GM21737 (cell line): ENCODE measurements at regions not wholly inside any gene's neighbourhood (a gene's known extent, or its start where the extent isn't known, plus 50 kb on each side); places are given as distances from the start of the nearest gene placed in this dataset.
"Not testable (repeated sequence)": the region's sequence is repeated elsewhere in the genome, so short reads cannot be mapped to it uniquely, and the experiment has no call there.

ENCODE experiments used
- ATAC-seq: cut with Tn5 transposase; IDR thresholded peaks from one replicate; pipeline ENCODE4 v1.9.1; 2021; ENCODE audit warnings: mild to moderate bottlenecking, moderate library complexity; ENCODE audit not compliant: unreplicated experiment

DNA sequence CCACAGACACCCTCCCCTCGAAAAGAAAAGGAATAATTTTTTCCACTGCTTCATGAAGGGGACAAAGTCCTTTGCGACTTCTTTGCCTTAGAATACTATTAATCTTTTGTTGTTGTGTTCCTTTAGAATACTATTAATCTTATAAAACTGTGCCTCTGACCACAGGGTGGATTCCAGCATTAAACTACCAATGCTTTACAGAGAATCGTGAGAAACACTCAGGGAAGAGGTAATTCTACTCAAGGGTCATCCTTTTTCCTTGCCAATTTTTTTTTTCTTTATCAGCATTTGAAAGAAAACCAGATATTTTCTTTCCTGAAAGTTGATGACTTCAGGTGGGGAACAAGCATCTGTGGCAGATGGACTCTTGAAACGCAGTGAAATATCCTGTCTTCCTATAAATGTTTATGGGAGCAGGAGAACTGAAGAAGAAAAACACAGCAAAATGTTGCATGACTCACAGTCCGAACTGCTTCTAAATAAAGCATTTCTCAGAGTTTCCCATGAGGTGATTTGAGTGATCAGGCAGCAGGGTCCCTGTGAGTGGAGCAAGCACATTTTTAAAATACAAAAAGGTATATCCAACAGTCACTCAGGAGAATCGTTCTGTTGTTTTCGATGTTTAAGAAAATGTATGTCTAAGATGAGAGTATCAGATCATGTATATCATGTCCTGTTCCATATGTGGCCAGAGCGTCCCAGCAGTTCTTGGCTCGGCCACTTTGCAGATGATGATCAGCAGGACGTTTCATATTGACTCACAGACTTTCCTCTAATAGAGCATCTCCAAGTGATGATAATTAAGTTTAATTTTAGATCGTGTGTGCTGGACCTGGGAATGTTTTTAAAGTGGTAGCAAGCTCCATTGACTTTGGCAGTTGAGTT lies 154.2 kb upstream of the RUNX1 start:
- ATAC-seq: no peak

- no peak for ATAC-seq
Measured at GRCh38 chr21:35202431-35202830, 153.3 kb upstream of the RUNX1 start.

- no peak for ATAC-seq
Measured at GRCh38 chr21:35201799-35202198, 152.7 kb upstream of the RUNX1 start.

- ATAC-seq: no peak
Measured at GRCh38 chr21:35201288-35201687, 152.2 kb upstream of the RUNX1 start.

DNA sequence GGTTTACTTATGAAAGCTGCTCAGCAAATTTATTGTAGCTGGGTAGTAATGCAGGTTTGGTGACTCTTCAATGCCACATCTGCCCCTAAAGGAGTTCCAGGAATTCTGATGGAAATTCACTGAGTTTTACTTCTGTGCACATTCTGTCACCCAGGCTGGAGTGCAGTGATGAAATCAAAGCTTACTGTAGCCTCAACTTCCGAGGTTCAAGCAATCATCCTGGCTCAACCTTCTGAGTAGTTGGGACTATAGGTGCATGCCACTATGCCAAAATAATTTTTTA lies 150.6 kb upstream of the RUNX1 start:
- ATAC-seq: no peak

- no peak for ATAC-seq
Measured at GRCh38 chr21:35198982-35199732, 150.1 kb upstream of the RUNX1 start.

DNA sequence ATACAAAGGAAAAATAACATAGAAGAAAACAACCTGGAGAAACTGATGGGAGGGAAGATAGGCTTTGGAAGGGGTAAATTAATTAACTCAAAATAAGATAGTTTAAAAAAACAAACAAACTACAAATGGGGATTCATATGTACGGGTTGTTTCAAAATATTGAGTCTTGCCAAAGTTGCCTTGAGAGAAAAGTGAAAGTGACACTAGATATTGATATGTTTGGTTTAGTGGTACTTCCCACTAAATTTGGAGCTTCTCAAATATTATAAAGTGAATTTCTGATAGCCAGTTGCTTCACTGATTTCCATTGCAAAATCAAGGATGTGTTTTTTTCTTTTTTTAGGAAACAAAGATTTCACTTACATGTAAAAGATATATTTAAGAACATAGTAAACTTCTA lies 149.5 kb upstream of the RUNX1 start:
- ATAC-seq: no peak

DNA sequence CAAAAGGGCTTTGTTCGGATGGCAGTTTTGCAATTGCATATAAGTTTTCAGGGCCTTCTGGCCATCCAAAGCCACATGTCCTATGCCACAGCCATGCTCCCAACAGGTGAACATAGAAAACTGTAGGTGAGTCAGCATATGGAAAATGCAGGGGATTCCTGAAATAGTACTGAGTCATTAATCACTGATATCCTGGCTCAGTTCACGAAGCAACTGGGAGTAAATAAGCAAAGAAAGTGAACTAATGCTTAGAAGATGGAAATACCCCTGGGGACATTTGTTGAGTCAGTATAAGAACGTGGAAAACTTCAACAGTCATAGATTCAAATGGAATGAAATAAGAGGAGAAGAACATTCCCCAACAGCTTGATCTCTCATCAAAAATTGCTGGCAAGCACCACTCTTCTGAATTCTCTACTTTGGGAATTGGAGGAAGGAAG lies 148.9 kb upstream of the RUNX1 start:
- no peak for ATAC-seq

DNA sequence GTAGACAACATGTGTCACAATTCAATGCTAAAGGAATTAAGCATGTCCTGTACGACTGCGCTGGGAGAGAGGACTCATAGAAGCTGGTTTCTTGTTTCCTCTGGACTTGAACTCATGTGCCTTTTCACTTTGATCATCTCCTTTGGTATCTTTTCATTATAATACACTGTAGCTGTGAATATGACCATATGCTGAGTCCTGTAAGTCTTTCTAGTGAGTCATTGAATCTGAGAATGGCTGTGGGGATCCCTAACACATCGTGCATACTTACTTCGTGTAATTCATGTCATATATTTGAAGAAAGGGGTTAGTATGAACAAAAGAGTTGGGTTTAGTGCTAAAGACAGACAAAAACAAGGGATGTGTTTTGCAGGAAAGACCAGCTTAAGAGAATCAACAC lies 148.1 kb upstream of the RUNX1 start:
- no peak for ATAC-seq

GRCh38 chr21:35196128-35196527 lies 147.0 kb upstream of the RUNX1 start:
- no peak for ATAC-seq

GRCh38 chr21:35195232-35195631 lies 146.1 kb upstream of the RUNX1 start:
- no peak for ATAC-seq

DNA sequence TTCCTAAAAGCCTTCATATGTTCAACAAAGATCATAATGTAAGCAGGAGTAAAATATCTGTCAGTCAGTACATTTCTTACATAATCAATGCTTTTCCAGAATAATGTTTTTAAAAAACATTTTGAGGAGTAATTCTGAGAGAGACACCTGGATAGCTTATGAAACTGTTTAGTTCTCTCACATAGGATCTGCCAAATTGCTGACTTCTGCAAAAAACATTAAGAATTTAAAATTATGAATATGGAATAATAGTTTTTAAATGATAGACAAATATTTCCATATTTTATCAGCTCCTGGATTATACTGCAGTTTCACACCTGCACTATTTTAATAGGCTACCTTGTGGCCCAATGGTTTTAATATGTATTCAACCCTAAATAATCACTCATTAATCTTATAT lies 142.7 kb upstream of the RUNX1 start:
- ATAC-seq: no peak

DNA sequence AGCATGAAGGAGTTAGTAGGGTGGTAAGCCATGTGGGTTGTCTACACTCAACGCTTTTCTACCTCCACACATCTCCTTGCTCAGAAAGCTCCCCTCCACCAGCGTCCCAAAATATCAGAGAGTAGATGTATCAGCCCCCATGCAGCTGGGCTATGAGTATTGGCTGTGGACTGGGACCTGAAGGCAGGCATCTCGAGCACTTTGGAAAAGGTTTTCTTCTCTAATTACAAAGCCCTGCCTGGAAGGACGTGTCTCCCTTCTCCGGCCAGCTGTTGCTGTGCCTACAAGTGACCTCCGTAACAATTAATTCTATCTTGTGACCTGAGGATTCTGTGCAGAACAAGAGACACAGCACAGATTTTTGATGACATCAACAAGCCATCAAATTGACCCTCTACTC lies 142.0 kb upstream of the RUNX1 start:
- no peak for ATAC-seq

GRCh38 chr21:35190201-35190701 lies 141.1 kb upstream of the RUNX1 start:
- ATAC-seq: no peak

DNA sequence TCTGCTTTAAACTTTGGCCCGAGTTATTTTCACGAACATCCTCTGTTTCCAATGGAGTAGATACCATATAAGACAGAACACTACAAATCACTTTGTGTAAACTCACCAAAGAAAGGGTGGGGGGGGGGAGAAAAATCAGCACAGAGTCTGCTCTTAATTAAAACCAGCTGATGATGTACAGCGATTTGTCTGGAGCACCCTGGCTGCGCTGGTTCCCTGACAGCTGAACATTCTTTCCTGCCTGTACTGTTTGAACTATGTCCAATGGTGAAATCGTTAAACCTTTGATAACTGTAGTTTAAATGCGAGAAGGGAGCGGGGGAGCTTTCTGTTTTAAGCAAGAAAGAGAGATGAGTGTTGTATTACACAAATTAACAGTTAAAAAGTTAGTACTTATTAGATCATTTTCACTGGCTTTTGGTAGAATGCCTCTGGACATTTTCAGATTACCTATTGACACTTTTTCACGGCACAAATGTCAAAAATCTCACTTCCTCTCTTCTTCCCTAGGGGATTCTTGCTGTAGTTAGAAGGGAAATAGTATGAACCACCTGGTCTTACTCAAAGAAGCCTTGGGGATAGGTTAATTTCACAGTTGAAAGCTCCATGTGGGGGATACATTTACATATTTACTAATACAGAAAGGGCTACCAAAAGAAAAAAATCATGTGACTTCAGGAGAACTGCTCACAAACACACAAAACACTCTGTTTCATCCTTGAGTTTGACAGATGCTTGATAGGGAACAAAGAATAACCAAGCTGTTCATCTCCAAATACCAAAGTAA lies 140.2 kb upstream of the RUNX1 start:
- peak; percentile 93 for ATAC-seq

DNA sequence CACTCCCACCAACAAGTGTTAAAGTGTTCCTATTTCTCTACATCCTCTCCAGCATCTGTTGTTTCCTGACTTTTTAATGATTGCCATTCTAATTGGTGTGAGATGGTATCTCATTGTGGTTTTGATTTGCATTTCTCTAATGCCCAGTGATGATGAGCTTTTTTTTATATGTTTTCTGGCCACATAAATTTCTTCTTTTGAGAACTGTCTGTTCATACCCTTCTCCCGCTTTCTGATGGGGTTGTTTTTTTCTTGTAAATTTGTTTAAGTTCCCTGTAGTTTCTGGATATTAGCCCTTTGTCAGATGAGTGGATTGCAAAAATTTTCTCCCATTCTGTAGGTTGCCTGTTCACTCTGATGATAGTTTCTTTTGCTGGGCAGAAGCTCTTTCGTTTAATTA lies 134.3 kb upstream of the RUNX1 start:
- not testable (repeated sequence) for ATAC-seq

DNA sequence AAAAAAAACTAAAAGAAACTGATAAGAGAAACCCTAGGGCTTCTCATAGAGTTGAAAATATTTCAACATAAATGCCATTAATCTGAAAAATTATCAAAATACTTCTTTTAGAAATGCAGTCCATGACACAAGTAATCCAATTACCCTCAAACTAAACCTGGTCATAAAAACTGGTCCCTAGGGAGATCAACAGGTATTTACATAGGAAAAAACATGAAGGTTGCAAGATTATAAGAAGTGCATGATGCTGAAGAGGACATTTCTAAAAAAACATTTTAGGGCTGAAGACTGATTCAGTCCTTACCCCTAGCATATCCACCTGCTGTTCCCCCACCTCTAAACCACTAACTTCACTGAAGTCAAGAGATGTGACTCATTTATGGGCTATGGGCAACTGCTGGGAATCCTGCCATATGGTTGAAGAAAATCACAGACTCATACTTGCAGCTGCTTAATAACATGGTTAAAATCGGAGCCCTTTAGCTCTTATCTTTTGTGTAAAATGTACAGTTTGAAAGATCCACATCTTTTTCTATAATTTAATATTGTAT lies 131.0 kb upstream of the RUNX1 start:
- ATAC-seq: no peak

- no peak for ATAC-seq
Measured at GRCh38 chr21:35178827-35179226, 129.7 kb upstream of the RUNX1 start.

- no peak for ATAC-seq
Measured at GRCh38 chr21:35178098-35178497, 129.0 kb upstream of the RUNX1 start.

- ATAC-seq: no peak
Measured at GRCh38 chr21:35172231-35172630, 123.1 kb upstream of the RUNX1 start.

DNA sequence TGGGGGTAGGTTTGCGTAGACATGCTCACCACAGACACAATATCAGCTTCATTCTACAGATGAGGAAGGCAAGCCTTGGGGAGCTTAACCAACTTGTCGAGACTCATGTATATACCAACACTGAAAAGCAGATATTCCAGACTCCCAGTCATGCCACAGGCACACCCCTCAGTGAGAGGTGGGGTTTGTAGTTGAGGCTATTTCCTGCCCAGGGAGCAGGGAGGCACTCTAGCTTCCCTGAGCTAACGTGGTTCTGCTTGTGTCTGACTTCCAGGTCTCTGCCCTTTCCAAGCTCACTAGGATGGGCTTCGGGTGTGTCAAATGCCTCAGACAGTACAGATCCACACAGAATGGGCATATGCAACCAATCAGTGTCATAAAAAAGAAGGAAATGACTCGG lies 122.3 kb upstream of the RUNX1 start:
- no peak for ATAC-seq
